ENCODE measurements at regions not wholly inside any gene's neighbourhood (a gene's known extent, or its start where the extent isn't known, plus 50 kb on each side); places are given as distances from the start of the nearest gene placed in this dataset.

DNA sequence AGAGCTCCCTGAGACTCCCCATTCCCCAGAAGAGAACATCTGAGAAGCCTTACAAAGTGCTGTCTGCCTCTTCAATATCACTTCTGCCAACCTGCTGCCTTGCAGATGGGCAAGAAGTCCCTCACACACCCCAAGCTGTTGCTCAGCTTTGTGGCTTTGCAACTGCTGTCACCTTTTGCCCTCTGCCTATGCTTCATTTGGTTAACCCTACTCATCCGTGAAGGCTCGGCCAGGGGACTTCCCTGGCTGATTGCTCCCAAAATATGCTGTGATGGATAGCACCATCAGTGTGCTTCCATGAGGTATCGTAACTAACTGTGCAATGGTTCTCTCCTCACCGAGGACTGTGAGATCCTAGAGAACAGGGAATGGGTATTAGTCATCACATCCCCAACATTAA lies 88.9 kb upstream of the CYP1B1 start:
- H3K9ac ChIP-seq (ENCODE audit: low read length): no peak overlapping the region
- H3K27me3 ChIP-seq (ENCODE audit: control insufficient read depth, insufficient read depth, low read length): no peaks in the 10 kb centered on the region
- H3K4me3 ChIP-seq (ENCODE audit: low read length): no peak overlapping the region
- H3K4me1 ChIP-seq (ENCODE audit: control insufficient read depth, insufficient read depth, low read length): no peaks in the 10 kb centered on the region
- no peaks in the 10 kb centered on the region for H3K36me3 ChIP-seq (ENCODE audit: control insufficient read depth, insufficient read depth, low read length)
- H3K27ac ChIP-seq (ENCODE audit: low read depth, low read length): no peak overlapping the region

DNA sequence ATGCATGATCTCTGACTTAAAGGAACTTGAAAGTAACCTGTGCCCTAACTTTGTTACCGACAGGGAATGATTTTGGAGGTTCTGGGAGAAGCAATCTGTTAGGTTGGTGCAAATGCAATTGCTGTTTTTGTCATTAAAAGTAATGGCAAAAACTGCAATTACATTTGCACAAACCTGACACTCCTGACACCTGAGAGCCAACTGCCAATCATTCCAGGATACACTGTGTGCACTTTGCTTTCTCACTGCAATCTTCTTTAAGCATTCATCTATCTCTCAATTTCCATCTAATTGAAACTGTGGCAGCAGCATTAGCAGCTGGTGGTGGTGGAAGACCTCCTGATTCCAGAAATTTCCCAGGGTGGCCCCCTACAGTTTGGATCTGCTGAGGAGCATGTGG lies 87.6 kb upstream of the CYP1B1 start:
- Histone ChIP-seq H3K4me3 (ENCODE audit: low read length) (no peak overlapping the region), H3K27me3 (ENCODE audit: control insufficient read depth, insufficient read depth, low read length) (no peaks in the 10 kb centered on the region), H3K36me3 (ENCODE audit: control insufficient read depth, insufficient read depth, low read length) (no peaks in the 10 kb centered on the region), H3K4me1 (ENCODE audit: control insufficient read depth, insufficient read depth, low read length) (no peaks in the 10 kb centered on the region), H3K9ac (ENCODE audit: low read length) (no peak overlapping the region), H3K27ac (ENCODE audit: low read depth, low read length) (no peak overlapping the region)

DNA sequence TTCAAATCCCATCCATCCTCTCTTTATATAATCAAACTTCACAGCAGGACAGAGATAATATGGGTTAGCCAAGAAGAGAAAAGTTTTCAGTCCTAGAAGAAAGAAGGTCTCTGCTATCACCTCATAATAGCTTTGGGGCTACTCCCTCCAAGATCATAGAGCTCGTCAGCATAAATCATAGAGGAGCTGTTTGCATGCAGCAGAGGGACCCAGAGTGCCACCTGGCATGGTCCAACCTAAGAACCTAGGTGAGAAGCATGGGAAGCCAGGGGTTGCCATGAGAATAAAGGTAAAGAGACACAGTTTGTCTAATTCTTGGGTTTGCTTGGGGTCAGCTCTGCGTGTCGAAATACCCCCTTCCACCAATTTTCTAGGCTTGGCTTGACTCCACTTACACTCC lies 87.1 kb upstream of the CYP1B1 start:
- Histone ChIP-seq H3K4me1 (ENCODE audit: control insufficient read depth, insufficient read depth, low read length) (no peaks in the 10 kb centered on the region), H3K27ac (ENCODE audit: low read depth, low read length) (no peak overlapping the region), H3K27me3 (ENCODE audit: control insufficient read depth, insufficient read depth, low read length) (no peaks in the 10 kb centered on the region), H3K9ac (ENCODE audit: low read length) (no peak overlapping the region), H3K36me3 (ENCODE audit: control insufficient read depth, insufficient read depth, low read length) (no peaks in the 10 kb centered on the region), H3K4me3 (ENCODE audit: low read length) (no peak overlapping the region)

DNA sequence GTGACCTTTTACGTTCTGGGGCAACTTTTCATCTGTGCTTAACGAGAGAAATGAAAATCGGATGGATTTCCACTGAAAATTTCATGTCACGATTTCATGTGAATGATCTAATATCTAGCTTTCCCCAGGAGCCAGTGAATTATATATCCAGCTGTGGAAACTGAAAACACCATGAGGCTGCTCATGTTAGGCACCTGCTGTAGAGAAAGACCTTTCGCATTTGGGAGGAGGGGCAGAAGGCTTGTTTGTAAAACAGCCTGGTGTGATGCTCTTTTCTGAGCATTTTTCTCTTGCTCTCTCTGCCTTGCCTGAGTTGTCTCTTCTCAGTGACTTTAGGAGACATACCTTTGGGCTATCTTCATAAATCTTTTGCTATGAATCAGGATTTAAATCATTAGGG lies 84.6 kb upstream of the CYP1B1 start:
- H3K27ac ChIP-seq (ENCODE audit: low read depth, low read length): no peak overlapping the region
- H3K27me3 ChIP-seq (ENCODE audit: control insufficient read depth, insufficient read depth, low read length): no peaks in the 10 kb centered on the region
- no peak overlapping the region for H3K9ac ChIP-seq (ENCODE audit: low read length)
- no peak overlapping the region for H3K4me3 ChIP-seq (ENCODE audit: low read length)
- H3K36me3 ChIP-seq (ENCODE audit: control insufficient read depth, insufficient read depth, low read length): no peaks in the 10 kb centered on the region
- no peaks in the 10 kb centered on the region for H3K4me1 ChIP-seq (ENCODE audit: control insufficient read depth, insufficient read depth, low read length)

DNA sequence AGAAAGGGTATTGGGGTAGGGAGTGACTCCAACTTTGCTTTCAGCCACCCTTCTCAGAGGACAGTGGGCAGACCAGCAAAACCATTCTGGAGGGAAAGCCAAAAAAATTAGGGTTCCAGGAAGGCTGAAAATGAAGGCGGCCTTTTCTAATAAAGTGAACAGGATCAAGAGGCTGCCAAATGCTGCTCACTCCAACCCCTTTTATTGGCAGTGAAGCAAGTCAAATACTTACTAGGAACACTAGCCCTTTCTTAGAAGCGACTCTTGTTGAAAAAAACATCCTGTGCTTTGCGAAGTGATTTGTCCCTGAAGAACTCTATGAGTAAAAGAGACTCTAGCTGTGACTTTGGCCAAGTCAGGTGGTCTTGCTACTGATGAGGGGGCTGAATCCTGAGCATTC lies 83.6 kb upstream of the CYP1B1 start:
- Histone ChIP-seq H3K27ac (ENCODE audit: low read depth, low read length) (no peak overlapping the region), H3K4me3 (ENCODE audit: low read length) (no peak overlapping the region)

DNA sequence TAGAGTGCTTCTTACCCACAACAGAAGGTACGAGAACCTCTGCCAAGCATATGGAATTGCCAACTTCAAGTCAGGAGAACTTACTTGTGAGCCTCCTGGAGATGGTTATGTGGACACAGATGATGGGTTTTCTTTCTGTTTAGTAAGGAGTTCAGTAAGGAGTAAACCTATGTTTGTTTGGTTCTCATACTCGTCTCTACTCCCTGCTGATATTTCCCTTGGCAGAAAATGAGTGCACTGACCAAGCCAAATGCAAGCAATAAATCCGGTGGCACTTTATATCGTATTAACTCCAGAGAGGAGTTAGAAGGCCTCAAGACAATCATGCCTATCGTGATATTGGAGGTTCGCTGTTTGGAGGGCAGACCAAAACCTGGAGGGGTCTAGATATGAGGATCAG lies 83.2 kb upstream of the CYP1B1 start:
- no peaks in the 10 kb centered on the region for H3K27me3 ChIP-seq (ENCODE audit: control insufficient read depth, insufficient read depth, low read length)
- no peak overlapping the region for H3K27ac ChIP-seq (ENCODE audit: low read depth, low read length)
- no peak overlapping the region for H3K9ac ChIP-seq (ENCODE audit: low read length)
- no peak overlapping the region for H3K4me3 ChIP-seq (ENCODE audit: low read length)
- H3K4me1 ChIP-seq (ENCODE audit: control insufficient read depth, insufficient read depth, low read length): no peaks in the 10 kb centered on the region
- no peaks in the 10 kb centered on the region for H3K36me3 ChIP-seq (ENCODE audit: control insufficient read depth, insufficient read depth, low read length)

More for the DNA sequence above, 83.6 kb upstream of the CYP1B1 start:
- Histone ChIP-seq H3K4me1 (ENCODE audit: control insufficient read depth, insufficient read depth, low read length) (no peaks in the 10 kb centered on the region), H3K9ac (ENCODE audit: low read length) (no peak overlapping the region), H3K27me3 (ENCODE audit: control insufficient read depth, insufficient read depth, low read length) (no peaks in the 10 kb centered on the region), H3K36me3 (ENCODE audit: control insufficient read depth, insufficient read depth, low read length) (no peaks in the 10 kb centered on the region)

DNA sequence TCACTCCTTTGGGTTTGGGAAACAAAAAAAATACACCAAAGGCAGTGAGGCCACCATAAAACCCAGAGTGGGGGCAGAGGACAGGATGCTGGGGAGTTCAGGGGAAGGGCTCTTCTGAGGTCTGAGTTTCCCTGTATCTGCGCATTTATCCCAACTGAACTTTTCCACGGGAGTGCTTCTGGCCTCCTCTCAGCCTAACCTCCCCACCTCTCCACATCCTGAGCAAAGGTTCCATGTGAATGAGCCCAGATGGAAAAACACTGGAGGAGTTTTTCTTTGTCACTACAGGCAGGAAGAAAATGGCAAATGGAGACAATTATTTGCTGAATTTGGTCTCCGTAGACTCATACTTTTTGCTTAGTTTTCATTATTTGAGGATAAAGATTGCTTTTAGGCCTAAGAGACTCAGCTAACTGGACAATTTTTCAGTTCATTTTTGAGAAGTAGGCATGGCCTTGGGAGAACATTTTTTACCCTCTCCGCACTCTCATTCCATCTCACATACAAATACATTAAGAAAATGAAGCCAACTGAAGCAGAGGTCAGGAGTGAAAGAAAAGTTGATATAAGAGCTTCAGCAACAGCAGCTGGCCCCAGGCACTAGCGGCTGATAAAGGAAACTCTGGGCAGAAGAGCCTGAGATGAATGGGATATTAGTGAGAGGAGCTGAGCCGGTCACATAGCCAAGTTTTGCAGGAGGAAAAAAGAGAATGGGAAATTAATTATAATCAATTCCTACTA lies 82.6 kb upstream of the CYP1B1 start:
- no peak overlapping the region for H3K4me3 ChIP-seq (ENCODE audit: low read length)
- H3K27me3 ChIP-seq (ENCODE audit: control insufficient read depth, insufficient read depth, low read length): no peaks in the 10 kb centered on the region
- H3K27ac ChIP-seq (ENCODE audit: low read depth, low read length): no peak overlapping the region
- no peaks in the 10 kb centered on the region for H3K4me1 ChIP-seq (ENCODE audit: control insufficient read depth, insufficient read depth, low read length)
- no peaks in the 10 kb centered on the region for H3K36me3 ChIP-seq (ENCODE audit: control insufficient read depth, insufficient read depth, low read length)
- no peak overlapping the region for H3K9ac ChIP-seq (ENCODE audit: low read length)

DNA sequence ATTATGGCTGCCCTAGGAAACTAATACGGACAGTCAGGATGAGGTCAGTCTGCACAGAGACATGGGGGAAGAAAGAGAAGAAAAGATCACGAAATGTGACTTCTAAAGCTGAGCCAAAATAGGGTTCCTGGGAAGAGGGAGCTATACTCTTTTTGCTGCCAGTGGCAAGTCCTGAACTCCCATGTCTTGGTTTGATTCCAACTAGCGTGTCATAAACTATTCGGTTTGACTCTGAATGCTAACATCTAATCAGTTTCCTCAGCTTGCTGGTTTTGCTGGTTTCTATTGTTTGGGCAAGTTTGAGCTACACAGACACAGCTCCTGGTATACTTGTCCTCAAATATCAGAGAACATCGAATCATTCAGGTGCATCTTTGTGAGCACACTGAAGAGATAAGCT lies 80.5 kb upstream of the CYP1B1 start:
- no peaks in the 10 kb centered on the region for H3K4me1 ChIP-seq (ENCODE audit: control insufficient read depth, insufficient read depth, low read length)
- no peak overlapping the region for H3K27ac ChIP-seq (ENCODE audit: low read depth, low read length)
- H3K36me3 ChIP-seq (ENCODE audit: control insufficient read depth, insufficient read depth, low read length): no peaks in the 10 kb centered on the region
- no peak overlapping the region for H3K4me3 ChIP-seq (ENCODE audit: low read length)
- no peak overlapping the region for H3K9ac ChIP-seq (ENCODE audit: low read length)
- no peaks in the 10 kb centered on the region for H3K27me3 ChIP-seq (ENCODE audit: control insufficient read depth, insufficient read depth, low read length)

DNA sequence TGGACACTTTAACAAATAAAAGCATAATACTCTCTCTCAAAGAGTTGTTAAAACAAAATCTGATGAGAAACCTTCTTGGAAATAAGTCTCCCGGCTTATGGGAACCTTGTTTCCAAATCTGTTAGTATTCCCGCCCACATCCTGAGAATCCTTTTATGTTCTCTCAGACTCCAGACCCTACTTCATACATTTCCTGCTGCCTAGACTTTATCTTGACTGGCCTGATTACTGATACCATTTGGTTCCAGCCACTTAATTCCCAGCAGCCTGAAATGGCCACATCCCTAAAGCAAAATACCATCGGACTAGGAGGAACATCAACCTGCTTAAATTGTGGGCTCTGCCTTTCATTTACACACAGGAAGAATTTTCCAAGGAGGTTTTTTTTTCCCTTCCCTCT lies 79.1 kb upstream of the CYP1B1 start:
- H3K9ac ChIP-seq (ENCODE audit: low read length): no peak overlapping the region
- no peak overlapping the region for H3K27ac ChIP-seq (ENCODE audit: low read depth, low read length)
- no peaks in the 10 kb centered on the region for H3K27me3 ChIP-seq (ENCODE audit: control insufficient read depth, insufficient read depth, low read length)
- H3K36me3 ChIP-seq (ENCODE audit: control insufficient read depth, insufficient read depth, low read length): no peaks in the 10 kb centered on the region
- no peak overlapping the region for H3K4me3 ChIP-seq (ENCODE audit: low read length)
- H3K4me1 ChIP-seq (ENCODE audit: control insufficient read depth, insufficient read depth, low read length): no peaks in the 10 kb centered on the region

DNA sequence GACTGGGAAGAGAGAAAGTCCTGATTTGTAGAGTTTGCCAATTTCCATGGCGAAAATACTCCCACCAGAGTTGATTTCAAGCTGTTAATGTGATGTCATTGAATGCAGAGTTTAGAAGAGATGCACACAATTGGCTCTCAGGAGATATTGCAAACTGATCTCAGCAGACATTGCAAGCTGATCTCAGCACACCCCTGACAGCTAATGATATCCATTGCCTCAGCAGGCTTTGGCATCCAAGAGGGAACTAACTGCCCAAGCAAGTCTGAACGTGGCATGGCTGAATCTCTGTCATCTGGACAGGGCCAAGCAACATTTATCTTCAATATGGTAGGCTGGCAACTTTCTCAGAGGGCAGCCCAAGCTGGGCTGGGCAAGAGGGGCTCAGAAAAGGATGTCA lies 78.4 kb upstream of the CYP1B1 start:
- H3K9ac ChIP-seq (ENCODE audit: low read length): no peak overlapping the region
- H3K27ac ChIP-seq (ENCODE audit: low read depth, low read length): no peak overlapping the region
- H3K36me3 ChIP-seq (ENCODE audit: control insufficient read depth, insufficient read depth, low read length): no peaks in the 10 kb centered on the region
- H3K4me1 ChIP-seq (ENCODE audit: control insufficient read depth, insufficient read depth, low read length): no peaks in the 10 kb centered on the region
- no peaks in the 10 kb centered on the region for H3K27me3 ChIP-seq (ENCODE audit: control insufficient read depth, insufficient read depth, low read length)
- no peak overlapping the region for H3K4me3 ChIP-seq (ENCODE audit: low read length)

DNA sequence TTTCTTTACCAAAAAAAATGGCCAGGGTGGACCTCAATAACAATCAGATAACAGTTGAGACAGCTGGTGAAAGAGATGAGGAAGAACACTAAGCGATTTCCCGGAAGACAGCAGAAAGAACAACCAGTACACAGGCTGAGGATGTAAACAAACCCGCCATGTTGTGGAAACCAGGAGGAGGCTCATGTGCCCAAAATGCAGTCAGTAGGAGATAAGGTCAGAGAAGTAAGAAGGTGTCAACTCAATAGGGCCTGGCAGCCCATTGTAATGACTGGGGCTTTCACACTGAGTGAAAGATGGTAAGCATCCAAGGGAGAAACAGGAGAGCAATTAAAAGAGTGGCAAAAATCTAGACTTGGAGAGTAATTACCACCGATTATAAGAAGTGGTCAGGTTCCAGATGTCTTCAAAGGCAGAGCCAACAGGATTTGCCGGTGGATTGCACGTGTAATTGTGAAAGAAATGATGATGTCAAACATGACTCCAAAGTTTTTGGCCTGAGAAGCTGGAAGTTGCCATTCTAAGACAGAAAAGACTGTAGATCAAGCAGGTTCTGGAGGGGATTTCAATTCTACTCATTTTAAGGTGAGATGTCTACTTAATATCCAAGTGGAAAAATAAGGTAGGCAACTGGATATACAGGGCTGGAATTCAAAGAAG lies 77.7 kb upstream of the CYP1B1 start:
- Histone ChIP-seq H3K9ac (ENCODE audit: low read length) (no peak overlapping the region), H3K27ac (ENCODE audit: low read depth, low read length) (no peak overlapping the region), H3K4me1 (ENCODE audit: control insufficient read depth, insufficient read depth, low read length) (no peaks in the 10 kb centered on the region), H3K4me3 (ENCODE audit: low read length) (no peak overlapping the region), H3K36me3 (ENCODE audit: control insufficient read depth, insufficient read depth, low read length) (no peaks in the 10 kb centered on the region), H3K27me3 (ENCODE audit: control insufficient read depth, insufficient read depth, low read length) (no peaks in the 10 kb centered on the region)

DNA sequence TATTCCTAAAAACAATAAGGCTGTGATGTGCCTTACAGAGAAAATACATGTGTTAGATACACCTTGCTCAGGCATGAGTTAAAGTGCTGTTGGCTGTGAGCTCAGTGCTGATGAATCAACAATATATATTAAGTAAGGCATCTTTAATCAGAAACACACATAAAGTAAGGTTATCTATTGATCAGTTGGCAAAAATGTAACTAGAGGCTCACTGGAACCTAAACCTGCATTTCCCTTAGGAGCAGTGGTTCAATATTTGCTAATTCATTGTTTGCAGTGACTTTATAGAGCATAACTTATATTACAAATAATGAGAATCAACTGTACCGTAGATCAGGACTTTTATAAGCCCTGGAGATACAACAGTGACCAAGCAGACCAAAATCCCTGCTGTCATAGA lies 77.0 kb upstream of the CYP1B1 start:
- Histone ChIP-seq H3K9ac (ENCODE audit: low read length) (no peak overlapping the region), H3K27ac (ENCODE audit: low read depth, low read length) (no peak overlapping the region), H3K36me3 (ENCODE audit: control insufficient read depth, insufficient read depth, low read length) (no peaks in the 10 kb centered on the region), H3K4me1 (ENCODE audit: control insufficient read depth, insufficient read depth, low read length) (no peaks in the 10 kb centered on the region), H3K27me3 (ENCODE audit: control insufficient read depth, insufficient read depth, low read length) (no peaks in the 10 kb centered on the region), H3K4me3 (ENCODE audit: low read length) (no peak overlapping the region)

DNA sequence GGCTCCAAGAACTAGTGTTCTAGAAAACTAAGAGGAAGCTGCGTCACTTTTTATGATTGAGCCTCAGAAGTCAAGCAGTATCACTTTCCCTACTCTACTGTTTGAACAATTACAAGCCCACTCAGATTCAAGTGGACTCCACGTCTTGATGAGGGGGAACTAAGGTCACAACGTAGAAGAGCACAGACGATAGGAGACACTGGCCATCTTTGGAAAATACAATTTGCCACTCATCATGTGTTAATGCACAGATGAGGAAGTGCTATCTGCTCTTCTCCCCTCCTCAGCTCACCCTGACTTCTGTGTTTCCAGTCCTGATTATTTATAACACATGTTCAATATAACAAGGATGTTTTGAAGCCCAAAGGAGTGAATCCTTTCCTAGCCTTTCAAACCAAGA lies 76.1 kb upstream of the CYP1B1 start:
- H3K4me3 ChIP-seq (ENCODE audit: low read length): no peak overlapping the region
- H3K27me3 ChIP-seq (ENCODE audit: control insufficient read depth, insufficient read depth, low read length): no peaks in the 10 kb centered on the region
- H3K4me1 ChIP-seq (ENCODE audit: control insufficient read depth, insufficient read depth, low read length): no peaks in the 10 kb centered on the region
- H3K27ac ChIP-seq (ENCODE audit: low read depth, low read length): no peak overlapping the region
- H3K9ac ChIP-seq (ENCODE audit: low read length): no peak overlapping the region
- no peaks in the 10 kb centered on the region for H3K36me3 ChIP-seq (ENCODE audit: control insufficient read depth, insufficient read depth, low read length)

Data from rectal smooth muscle tissue (tissue), 1 donor.